ENCODE measurements at regions not wholly inside any gene's neighbourhood (a gene's known extent, or its start where the extent isn't known, plus 50 kb on each side); places are given as distances from the start of the nearest gene placed in this dataset.

DNA sequence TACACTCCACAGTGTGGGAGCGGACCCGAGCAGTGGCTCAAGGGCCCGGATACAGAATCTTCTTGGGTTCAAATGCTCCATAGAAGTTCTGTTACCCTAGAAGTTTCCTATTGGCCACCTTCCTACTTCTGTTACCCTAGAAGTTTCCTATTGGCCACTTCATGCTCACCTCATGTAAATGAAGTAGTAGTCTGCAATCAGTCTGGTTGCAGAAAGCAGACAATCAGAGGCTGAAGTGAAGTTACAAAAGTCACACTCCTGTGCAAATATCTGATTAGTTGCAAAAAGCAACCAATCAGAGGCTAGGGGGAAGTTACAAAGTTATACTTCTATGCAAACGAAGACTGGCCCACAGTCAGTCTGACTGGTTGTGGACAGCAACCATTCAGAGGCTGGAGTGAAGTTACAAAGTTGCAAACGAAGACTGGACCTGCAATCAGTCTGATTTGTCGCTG lies 77.8 kb upstream of the CPNE8 start:
- Histone ChIP-seq H3K4me1 (ENCODE audit: control insufficient read depth in 1 of 2, extremely low read depth in 1 of 2, insufficient read depth in 2 of 2, low read length in 2 of 2) (no peaks in the 10 kb centered on the region), H3K9me3 (no peaks in the 10 kb centered on the region), H3K36me3 (ENCODE audit: control insufficient read depth in 2 of 2, extremely low read depth in 1 of 2, insufficient read depth in 1 of 2, low read length in 1 of 2) (no peaks in the 10 kb centered on the region), H3K27me3 (replicated peaks in 1 of 2; ENCODE audit: control insufficient read depth in 2 of 2, extremely low read depth in 1 of 2, insufficient read depth in 2 of 2, low read length in 1 of 2) (no peaks in the 10 kb centered on the region), H3K4me3 (ENCODE audit: control insufficient read depth in 1 of 2, extremely low read depth in 1 of 2, low read length in 1 of 2) (no peak overlapping the region), H3K27ac (ENCODE audit: low read length) (no peak overlapping the region)
- H3K4me3 Mint-ChIP-seq = no peak overlapping the region
- peaks cover 5 to 26% (median 12%) of the 10 kb centered on the region in 3 donors for H3K9me3 Mint-ChIP-seq
- ChIA-PET CTCF (no interaction called here), POLR2A (no interaction called here)
- H3K27me3 Mint-ChIP-seq = no peaks in the 10 kb centered on the region
- no peak overlapping the region for H3K27ac Mint-ChIP-seq
- H3K4me1 Mint-ChIP-seq = no peaks in the 10 kb centered on the region
- 36% methylated on average over 1 of the region's 6 CpGs for WGBS (ENCODE audit: insufficient coverage)
- ATAC-seq (replicated peaks in 1 of 4) (no peak), DNase-seq (no peak)
- H3K36me3 Mint-ChIP-seq = no peaks in the 10 kb centered on the region

DNA sequence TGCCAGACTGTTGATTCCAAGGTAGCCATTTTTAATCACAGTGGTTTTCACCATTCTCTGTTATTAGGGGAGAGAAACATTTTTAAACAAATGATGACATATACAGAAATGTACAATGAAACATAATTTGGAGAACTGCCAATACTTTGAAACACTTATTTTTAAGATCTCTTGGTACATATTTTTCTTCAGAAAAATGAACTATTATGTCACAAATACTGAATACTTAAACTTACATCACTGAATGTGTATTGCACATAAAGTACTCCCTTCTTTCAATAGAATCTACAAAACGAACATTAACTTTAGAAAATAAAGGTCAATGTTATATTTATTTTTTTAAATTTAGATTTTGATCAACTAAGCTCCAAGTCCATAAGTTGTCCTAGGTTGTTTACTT lies 71.7 kb upstream of the CPNE8 start:
- Histone ChIP-seq H3K9me3 (no peaks in the 10 kb centered on the region), H3K36me3 (ENCODE audit: control insufficient read depth in 2 of 2, extremely low read depth in 1 of 2, insufficient read depth in 1 of 2, low read length in 1 of 2) (no peaks in the 10 kb centered on the region), H3K4me1 (ENCODE audit: control insufficient read depth in 1 of 2, extremely low read depth in 1 of 2, insufficient read depth in 2 of 2, low read length in 2 of 2) (no peaks in the 10 kb centered on the region), H3K27ac (ENCODE audit: low read length) (no peak overlapping the region), H3K27me3 (replicated peaks in 1 of 2; ENCODE audit: control insufficient read depth in 2 of 2, extremely low read depth in 1 of 2, insufficient read depth in 2 of 2, low read length in 1 of 2) (no peaks in the 10 kb centered on the region), H3K4me3 (ENCODE audit: control insufficient read depth in 1 of 2, extremely low read depth in 1 of 2, low read length in 1 of 2) (no peak overlapping the region)
- no CpG with 5 or more reads among the region's 1 CpG for WGBS (ENCODE audit: insufficient coverage)
- H3K4me1 Mint-ChIP-seq = no peaks in the 10 kb centered on the region
- H3K27ac Mint-ChIP-seq = no peak overlapping the region
- no peaks in the 10 kb centered on the region for H3K27me3 Mint-ChIP-seq
- POLR2A ChIA-PET = no interaction called here
- DNase-seq (no peak), ATAC-seq (replicated peaks in 1 of 4) (no peak)
- CTCF ChIA-PET = no interaction called here
- H3K36me3 Mint-ChIP-seq = no peaks in the 10 kb centered on the region
- H3K9me3 Mint-ChIP-seq = peaks cover 2 to 10% (median 7%) of the 10 kb centered on the region in 3 donors
- no peak overlapping the region for H3K4me3 Mint-ChIP-seq

DNA sequence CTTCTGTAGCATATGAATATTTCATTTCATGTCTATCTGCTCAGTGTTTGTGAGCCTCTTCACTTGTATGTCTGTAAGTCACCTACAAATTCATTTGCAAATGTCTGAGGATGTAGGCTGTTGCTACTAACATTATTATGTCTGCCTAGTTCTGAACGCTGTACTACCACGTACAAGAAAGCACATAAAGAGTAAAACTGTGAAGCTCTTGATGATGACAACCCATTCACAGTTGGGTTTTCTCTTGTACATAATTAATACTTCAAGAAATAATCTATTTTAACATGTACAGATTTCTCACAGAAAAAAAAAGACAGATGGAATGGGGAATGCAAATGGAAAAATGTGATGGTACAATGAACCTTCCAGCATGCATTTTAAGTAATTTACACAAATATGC lies 64.3 kb upstream of the CPNE8 start:
- no CpG with 5 or more reads among the region's 2 CpGs for WGBS (ENCODE audit: insufficient coverage)
- no peaks in the 10 kb centered on the region for H3K36me3 ChIP-seq (ENCODE audit: control insufficient read depth in 2 of 2, extremely low read depth in 1 of 2, insufficient read depth in 1 of 2, low read length in 1 of 2)
- H3K27me3 ChIP-seq (replicated peaks in 1 of 2; ENCODE audit: control insufficient read depth in 2 of 2, extremely low read depth in 1 of 2, insufficient read depth in 2 of 2, low read length in 1 of 2) = no peaks in the 10 kb centered on the region
- no peaks in the 10 kb centered on the region for H3K4me1 ChIP-seq (ENCODE audit: control insufficient read depth in 1 of 2, extremely low read depth in 1 of 2, insufficient read depth in 2 of 2, low read length in 2 of 2)
- no peaks in the 10 kb centered on the region for H3K36me3 Mint-ChIP-seq
- no peak for DNase-seq
- ATAC-seq (replicated peaks in 1 of 4) = no peak
- no peaks in the 10 kb centered on the region for H3K27me3 Mint-ChIP-seq
- H3K9me3 ChIP-seq = no peaks in the 10 kb centered on the region
- CTCF ChIA-PET = no interaction called here
- no peak overlapping the region for H3K27ac Mint-ChIP-seq
- peaks cover 4 to 14% (median 11%) of the 10 kb centered on the region in 3 donors for H3K9me3 Mint-ChIP-seq
- no peaks in the 10 kb centered on the region for H3K4me1 Mint-ChIP-seq
- H3K4me3 ChIP-seq (ENCODE audit: control insufficient read depth in 1 of 2, extremely low read depth in 1 of 2, low read length in 1 of 2) = no peak overlapping the region
- H3K27ac ChIP-seq (ENCODE audit: low read length) = no peak overlapping the region
- no peak overlapping the region for H3K4me3 Mint-ChIP-seq
- POLR2A ChIA-PET = no interaction called here

DNA sequence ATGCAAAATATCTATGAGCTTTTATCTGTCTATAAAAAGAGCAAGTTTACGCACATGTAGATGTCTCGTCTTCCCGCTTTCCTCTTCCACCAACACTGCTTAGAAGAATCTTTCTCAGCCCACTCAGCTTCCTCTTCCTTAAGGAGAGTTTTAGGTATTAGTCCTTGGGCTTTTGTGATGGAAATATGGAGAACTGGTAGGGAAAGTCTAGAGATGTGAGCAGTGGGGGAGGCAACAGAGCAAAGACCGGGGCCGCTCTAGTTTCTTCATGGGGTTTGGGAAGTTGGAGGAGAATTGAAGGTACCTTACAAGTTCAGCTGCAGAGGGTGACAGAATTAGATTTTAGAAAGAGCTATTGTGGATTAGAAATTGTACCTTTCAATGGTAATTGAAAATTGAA lies 56.3 kb upstream of the CPNE8 start:
- no peaks in the 10 kb centered on the region for H3K4me1 ChIP-seq (ENCODE audit: control insufficient read depth in 1 of 2, extremely low read depth in 1 of 2, insufficient read depth in 2 of 2, low read length in 2 of 2)
- no peak overlapping the region for H3K4me3 ChIP-seq (ENCODE audit: control insufficient read depth in 1 of 2, extremely low read depth in 1 of 2, low read length in 1 of 2)
- Mint-ChIP-seq H3K36me3 (no peaks in the 10 kb centered on the region), H3K27ac (no peak overlapping the region), H3K4me3 (no peak overlapping the region), H3K4me1 (no peaks in the 10 kb centered on the region), H3K27me3 (no peaks in the 10 kb centered on the region), H3K9me3 (no peaks in the 10 kb centered on the region)
- no peak for ATAC-seq (replicated peaks in 1 of 4)
- H3K9me3 ChIP-seq = no peaks in the 10 kb centered on the region
- DNase-seq = no peak
- 86% methylated on average over 2 of the region's 5 CpGs for WGBS (ENCODE audit: insufficient coverage)
- POLR2A ChIA-PET = no interaction called here
- H3K27me3 ChIP-seq (replicated peaks in 1 of 2; ENCODE audit: control insufficient read depth in 2 of 2, extremely low read depth in 1 of 2, insufficient read depth in 2 of 2, low read length in 1 of 2) = no peaks in the 10 kb centered on the region
- no peak overlapping the region for H3K27ac ChIP-seq (ENCODE audit: low read length)
- H3K36me3 ChIP-seq (ENCODE audit: control insufficient read depth in 2 of 2, extremely low read depth in 1 of 2, insufficient read depth in 1 of 2, low read length in 1 of 2) = no peaks in the 10 kb centered on the region
- CTCF ChIA-PET = no interaction called here

DNA sequence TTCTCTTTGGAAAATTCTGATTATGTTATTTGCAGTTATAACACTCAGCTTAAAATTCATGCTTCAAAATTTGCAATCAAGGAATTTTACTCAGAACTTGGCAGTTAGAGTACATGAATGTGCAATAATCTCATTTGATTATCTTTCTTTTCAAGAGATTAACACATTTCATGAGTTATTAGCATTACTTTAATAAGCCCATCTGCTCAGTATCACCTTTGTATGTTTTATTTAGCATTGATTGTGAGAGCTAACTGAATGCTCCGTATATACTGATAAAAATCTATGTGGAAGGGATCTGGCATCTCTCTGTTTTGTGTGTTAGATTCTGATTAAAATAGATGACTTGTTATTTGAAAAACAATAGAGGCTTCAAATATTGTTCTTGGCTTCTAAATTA lies 55.6 kb upstream of the CPNE8 start:
- DNase-seq = no peak
- ATAC-seq (replicated peaks in 1 of 4) = no peak
- Mint-ChIP-seq H3K9me3 (peaks cover 0 to under 1% (median 0%) of the 10 kb centered on the region in 3 donors), H3K4me1 (no peaks in the 10 kb centered on the region), H3K4me3 (no peak overlapping the region), H3K27me3 (no peaks in the 10 kb centered on the region), H3K27ac (no peak overlapping the region), H3K36me3 (no peaks in the 10 kb centered on the region)
- no peaks in the 10 kb centered on the region for H3K9me3 ChIP-seq
- no peaks in the 10 kb centered on the region for H3K36me3 ChIP-seq (ENCODE audit: control insufficient read depth in 2 of 2, extremely low read depth in 1 of 2, insufficient read depth in 1 of 2, low read length in 1 of 2)
- H3K27me3 ChIP-seq (replicated peaks in 1 of 2; ENCODE audit: control insufficient read depth in 2 of 2, extremely low read depth in 1 of 2, insufficient read depth in 2 of 2, low read length in 1 of 2) = no peaks in the 10 kb centered on the region
- H3K27ac ChIP-seq (ENCODE audit: low read length) = no peak overlapping the region
- H3K4me3 ChIP-seq (ENCODE audit: control insufficient read depth in 1 of 2, extremely low read depth in 1 of 2, low read length in 1 of 2) = no peak overlapping the region
- POLR2A ChIA-PET = no interaction called here
- CTCF ChIA-PET = no interaction called here
- WGBS (ENCODE audit: insufficient coverage) = no CpG with 5 or more reads among the region's 1 CpG
- no peaks in the 10 kb centered on the region for H3K4me1 ChIP-seq (ENCODE audit: control insufficient read depth in 1 of 2, extremely low read depth in 1 of 2, insufficient read depth in 2 of 2, low read length in 2 of 2)

DNA sequence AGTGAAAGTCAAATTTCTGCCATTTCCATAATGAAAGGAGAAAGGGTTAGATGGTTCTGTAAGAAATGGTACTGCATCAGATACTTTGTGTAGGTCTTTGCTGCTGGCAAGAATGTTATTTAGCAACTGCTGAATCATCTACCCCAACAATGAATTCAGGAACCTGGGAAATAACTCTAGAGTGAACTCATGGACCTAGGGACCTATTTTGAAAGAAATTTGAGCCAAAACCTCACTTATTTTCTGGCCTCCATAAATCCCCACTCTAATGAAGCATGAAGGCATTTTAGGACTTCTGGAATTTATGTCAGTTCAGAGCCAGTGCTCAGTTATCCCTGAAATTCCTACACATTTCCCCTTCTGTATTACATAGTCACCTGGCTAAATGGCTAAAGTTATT lies 50.9 kb upstream of the CPNE8 start:
- Mint-ChIP-seq H3K36me3 (no peaks in the 10 kb centered on the region), H3K4me3 (no peak overlapping the region), H3K27me3 (no peaks in the 10 kb centered on the region), H3K4me1 (no peaks in the 10 kb centered on the region), H3K27ac (no peak overlapping the region), H3K9me3 (peaks cover 0 to 4% (median 0%) of the 10 kb centered on the region in 3 donors)
- H3K4me3 ChIP-seq (ENCODE audit: control insufficient read depth in 1 of 2, extremely low read depth in 1 of 2, low read length in 1 of 2) = no peak overlapping the region
- no peak for DNase-seq
- H3K4me1 ChIP-seq (ENCODE audit: control insufficient read depth in 1 of 2, extremely low read depth in 1 of 2, insufficient read depth in 2 of 2, low read length in 2 of 2) = no peaks in the 10 kb centered on the region
- ChIA-PET CTCF (no interaction called here), POLR2A (no interaction called here)
- H3K9me3 ChIP-seq = no peaks in the 10 kb centered on the region
- ATAC-seq (replicated peaks in 1 of 4) = no peak
- H3K27ac ChIP-seq (ENCODE audit: low read length) = no peak overlapping the region
- no peaks in the 10 kb centered on the region for H3K36me3 ChIP-seq (ENCODE audit: control insufficient read depth in 2 of 2, extremely low read depth in 1 of 2, insufficient read depth in 1 of 2, low read length in 1 of 2)
- H3K27me3 ChIP-seq (replicated peaks in 1 of 2; ENCODE audit: control insufficient read depth in 2 of 2, extremely low read depth in 1 of 2, insufficient read depth in 2 of 2, low read length in 1 of 2) = no peaks in the 10 kb centered on the region
